8988T (cell line): ENCODE measurements at regions not wholly inside any gene's neighbourhood (a gene's known extent, or its start where the extent isn't known, plus 50 kb on each side); places are given as distances from the start of the nearest gene placed in this dataset.
"Not testable (repeated sequence)": the region's sequence is repeated elsewhere in the genome, so short reads cannot be mapped to it uniquely, and the experiment has no call there.

Source experiments
- DNase-seq: peaks from one replicate; pipeline ENCODE4 v3.0.0; 2011

DNA sequence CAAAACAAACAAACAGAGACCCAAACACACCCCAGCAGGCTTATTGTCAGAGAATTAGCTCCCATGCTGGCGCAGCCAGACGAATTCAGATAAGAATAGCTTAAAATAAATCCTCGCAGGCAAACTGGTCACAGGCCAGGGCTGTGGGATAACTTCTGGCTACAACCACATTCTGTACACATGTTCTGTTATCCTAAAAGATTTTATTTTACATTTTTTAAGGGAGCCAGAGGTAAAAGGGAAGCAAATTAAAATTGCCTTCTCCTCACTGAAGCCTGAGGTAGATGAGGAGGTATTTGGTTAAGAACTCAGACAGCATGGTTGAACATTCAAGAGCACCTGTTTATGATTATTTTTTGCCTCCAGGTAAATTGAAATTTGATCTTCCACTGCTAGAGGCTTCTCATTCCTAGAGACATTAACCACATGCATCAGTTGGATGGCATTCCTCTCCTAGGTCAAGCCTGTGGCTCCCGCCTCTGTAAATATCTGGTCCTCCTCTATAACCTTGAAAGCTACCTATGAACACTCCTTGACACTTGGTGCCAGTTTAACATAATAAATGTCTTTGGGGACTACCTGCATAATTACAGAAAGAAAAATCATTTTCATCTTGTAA is 190.3 kb downstream of the SATB1 start:
- no peak for DNase-seq

DNA sequence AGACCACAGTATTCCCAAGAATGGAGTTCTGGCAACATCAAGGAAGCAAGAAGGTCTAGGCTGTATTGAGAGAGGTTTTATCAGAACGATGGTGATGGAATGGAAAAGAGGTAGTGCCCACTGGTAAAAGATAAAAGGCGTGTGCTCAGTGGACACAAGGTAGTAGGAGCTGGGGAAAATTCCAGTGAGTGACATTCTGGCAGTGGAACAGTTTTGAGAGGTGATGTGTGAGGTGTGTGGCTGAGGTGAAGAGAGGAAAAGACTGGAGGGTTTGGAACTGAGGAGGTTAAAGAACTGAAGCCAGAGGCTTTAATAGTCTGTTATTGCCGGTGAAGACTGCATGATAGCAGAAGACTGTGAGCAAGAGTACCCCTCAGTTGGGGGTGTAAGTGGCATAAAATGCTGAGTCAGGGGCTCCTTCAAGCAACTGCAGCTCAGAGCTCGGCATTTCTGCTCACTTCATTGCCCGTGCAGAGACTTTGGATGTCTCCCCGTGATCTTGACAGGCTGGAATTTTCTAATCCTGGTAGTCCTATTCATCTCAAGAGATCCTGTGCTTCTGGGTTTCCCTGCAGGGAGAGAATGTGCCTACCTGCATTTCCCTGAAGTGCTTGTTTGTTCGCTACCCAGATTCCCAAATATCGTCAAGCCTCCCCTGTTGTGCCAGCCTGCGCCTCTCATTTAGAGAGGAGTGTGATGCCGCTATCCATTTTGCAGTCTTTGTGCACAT is 191.0 kb downstream of the SATB1 start:
- DNase-seq = no peak

DNA sequence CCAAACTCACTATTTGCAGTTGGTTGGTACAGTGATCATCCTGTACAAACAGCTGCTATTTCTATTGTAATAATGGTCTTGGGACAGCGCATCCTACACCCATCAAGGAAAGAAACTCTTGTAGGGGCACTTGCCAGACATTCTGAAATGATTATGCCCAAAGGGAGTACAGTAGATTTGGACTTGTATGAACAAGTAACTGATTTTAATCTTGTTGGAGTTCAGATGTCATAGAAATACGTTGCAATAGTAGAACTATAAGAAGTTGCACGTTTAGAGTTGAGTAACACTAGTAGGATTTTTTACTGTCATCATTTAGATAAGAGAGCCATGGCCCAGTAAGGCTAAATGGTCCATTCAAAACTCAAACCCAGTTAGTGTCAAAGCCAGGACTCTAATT is 192.8 kb downstream of the SATB1 start:
- no peak for DNase-seq

DNA sequence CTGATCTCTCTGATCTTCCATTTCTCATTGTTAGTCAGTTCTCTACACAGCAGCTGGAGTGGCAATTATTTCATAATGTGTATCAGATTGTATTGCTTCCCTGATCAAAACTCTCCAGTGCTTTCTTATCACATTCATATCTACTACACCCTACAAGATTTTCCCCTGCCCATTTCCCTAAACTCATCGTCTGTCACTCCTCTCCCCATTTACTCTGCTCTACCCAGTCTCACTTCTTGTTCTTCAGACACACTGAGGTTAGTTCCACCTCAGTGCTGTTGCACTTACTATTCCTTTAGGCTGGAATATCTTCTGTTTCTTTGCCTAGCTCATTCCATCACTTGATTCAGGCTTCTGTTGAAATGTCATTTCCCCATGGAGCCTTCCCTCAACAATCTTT is 197.1 kb downstream of the SATB1 start:
- no peak for DNase-seq

DNA sequence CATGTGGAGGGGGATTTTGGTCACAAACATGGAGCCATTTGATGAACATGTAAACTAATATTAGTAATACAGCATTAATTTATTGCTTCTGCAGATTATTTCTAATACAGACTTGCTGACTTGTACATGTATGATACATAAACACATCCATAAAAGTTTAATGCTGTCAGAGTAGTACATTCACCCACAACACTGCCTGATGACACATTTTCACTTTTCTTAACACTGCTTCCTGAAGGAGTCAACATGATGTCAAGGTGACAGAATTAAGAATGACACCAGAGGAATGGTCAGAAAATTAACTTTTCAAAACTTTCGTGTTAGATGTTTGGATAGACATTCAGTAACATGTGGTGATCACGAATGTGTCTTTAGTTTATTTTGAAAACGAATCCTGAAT is 199.4 kb downstream of the SATB1 start:
- no peak for DNase-seq

DNA sequence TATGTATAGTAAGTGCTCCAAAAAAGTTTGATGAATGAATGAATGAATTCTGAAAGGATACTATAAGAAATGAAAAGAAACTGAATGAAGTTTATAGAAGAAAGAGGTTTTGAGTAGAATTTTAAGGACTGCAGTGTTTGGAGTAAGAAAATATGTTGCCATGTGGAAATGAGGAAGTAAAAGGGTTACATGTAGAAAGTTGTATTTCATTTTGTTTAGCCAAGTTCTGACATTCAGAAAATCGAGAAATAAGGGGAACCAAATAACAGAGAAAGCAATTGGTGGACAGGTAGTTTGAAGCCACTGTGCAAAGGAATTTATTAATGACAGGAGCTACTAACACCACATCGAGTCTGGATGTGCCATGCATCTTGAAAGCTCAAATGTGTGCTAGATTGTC is 200.7 kb downstream of the SATB1 start:
- DNase-seq = no peak

DNA sequence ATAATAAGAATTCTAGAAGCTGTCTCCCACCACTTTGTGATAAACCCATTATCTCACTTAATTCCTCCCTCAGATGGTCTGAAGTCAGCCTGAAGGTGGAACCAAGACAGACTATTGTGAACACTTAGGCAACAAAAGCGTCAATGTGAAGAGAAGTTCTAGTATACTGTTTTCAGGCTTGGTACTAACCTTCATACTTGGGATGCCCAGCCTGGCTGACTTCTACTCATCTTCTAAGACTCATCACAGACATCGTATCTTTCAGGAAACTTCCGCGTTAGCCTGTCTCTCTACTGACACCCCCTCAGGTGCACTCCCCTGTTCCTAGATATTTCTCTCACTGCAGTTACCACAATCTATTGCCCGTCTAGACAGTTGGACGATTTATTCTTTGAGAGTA is 201.2 kb downstream of the SATB1 start:
- no peak for DNase-seq

DNA sequence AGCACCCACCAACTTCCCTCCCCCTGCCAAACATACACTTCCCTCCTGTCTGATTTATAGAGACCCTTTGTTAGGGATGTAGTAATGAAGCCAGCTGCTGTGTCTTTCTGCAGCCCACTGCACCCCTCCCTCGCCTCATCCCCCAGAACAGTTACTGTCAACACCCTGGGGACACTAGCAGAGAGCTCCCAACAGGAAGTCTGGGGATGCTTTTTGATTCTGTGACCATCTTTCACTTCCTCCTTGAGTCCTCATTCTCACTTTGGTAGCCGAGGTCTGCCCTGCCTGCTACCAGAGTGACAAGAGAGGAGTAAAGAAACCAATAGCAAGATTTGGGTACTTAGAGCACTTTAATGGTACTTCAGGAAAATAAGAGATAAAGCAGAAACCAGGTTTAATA is 201.6 kb downstream of the SATB1 start:
- no peak for DNase-seq

DNA sequence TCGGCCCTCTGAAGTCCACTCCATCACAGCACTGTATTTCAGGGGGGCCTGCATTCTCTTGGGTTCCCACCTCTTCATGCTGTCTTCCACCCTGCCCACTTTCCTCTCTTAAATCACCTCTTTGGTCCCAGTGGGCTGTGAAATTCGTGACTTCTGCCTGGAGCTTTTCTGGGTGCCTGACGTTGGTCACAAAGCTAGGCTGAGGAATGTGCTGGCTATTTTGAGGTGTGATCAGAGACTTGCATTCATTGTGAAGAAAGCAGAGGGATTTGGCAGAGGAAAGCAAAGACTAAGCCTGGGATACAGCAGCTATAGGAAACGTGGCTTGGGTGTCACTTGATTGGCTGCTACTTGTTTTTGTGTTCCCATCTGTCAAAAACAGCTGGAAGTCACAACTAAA is 202.5 kb downstream of the SATB1 start:
- DNase-seq = no peak

DNA sequence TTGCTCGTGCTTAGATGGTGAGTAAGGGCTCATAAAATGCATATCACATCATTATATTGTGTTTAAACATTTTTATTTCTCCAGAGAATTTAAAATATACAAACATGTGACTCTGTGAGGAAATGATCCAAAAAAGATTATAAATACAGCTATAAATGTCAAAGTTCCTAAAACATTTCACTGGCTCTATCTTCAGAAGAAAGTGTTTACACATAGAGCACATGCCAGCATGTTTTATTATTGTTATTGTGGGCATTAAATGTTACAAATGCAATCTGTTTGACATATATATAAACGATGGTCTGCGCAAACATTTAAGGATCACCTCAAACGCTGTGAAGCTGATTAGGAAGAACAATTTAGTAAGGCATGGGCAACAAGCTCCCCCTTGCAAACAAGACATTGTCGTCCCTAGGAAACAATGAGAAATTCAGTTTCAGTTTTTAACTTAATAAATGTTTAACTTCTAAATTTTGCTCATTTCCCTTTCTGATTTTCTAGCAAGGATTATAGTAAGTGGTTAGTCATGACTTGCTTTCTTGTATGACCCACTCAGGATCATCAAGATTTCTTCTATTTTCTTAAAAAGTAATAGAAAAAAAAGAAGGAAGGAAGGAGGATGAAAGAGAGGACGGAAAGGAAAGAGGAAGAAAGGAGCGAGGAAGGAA is 207.5 kb downstream of the SATB1 start:
- DNase-seq = no peak

DNA sequence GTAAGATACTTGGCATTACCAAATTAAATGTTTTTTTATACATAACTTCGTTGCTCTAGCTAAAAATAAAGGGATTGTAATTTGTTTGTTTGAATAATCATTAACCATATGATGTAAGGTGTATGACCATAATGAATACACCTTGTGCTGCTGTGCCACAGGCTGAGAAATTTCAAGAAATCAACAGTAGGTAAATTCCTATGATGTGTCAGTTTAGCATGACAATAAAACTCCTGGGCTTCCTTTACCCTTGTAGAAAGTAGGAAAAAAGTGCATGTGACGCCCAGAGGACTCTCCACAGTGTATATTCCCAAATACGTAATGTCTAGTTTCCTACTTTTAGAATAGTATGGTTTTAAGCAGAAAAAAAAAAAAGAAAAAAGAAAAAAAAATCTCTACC is 208.1 kb downstream of the SATB1 start:
- no peak for DNase-seq

DNA sequence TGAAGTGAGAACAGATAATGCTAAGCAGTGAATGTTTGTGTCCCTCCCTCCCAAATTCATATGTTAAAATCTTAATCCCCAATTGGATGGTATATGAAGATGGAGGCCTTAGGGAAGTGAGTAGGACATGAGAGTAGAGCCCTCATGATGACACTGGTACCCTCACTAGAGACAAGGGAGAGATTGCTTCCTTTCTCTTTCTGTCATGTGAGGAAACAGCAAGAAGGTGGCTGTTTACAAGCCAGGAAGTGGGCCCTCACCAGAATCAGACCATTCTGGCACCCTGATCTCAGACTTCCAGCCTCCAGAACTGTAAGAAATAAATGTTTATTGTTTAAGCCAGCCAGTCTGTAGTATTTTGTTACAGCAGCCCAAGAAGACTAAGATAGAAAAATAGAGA is 209.5 kb downstream of the SATB1 start:
- DNase-seq = no peak

DNA sequence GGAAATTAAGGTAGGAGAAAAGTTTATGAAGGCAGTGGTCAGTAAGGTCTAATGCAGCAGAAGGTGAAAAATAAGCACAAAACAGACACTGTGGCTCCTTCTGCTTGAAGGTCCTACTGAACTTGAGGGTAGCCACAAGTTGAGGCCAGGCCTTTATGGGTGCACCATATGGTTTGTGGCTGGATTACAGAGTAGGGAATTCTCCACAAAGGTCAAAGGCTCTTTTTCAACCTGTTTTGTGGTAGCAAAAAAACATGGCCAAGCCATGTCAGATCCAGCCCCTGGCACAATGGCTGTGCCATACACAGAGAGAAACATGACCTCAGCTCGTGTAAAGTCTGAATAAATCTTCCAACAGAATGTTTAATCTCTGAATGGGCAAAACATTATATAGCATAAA is 214.0 kb downstream of the SATB1 start:
- DNase-seq = no peak

DNA sequence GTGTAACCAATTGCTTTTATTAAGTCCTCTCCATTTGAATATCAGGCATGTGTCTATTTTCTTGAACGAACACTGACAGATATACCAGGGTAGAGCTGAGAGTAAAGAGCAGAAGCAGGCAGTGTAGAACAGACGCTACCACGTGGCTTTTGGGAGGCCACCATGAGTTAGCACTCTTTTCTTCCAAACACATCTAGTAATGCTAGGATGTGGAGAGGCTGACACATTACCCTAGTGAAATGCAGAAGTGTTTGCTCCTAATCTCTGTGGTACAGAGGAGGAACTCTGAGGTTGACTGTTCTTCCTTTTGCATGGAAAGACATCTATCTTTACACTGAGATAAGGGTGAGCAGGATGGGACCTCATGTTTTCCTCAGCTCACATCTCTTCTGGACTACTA is 216.3 kb downstream of the SATB1 start:
- DNase-seq = no peak

DNA sequence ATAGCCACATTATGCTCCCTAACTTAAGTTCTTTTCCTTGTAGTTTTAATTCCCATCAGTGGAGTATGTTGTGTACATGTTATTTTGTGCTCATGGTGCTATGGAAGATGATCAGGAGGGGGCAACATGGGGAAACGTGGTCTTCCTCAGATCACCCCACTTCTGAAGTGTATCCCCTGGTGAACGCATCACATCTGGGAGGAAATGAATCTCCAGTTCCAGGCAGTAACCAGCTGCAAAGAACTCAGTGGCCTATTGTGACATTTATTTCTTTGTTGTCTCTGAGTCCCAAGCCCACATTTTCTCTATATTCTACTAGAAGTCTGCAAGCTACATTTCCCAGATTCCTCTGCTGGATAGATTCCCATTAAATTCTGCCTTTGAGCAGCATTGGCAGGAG is 217.0 kb downstream of the SATB1 start:
- no peak for DNase-seq

DNA sequence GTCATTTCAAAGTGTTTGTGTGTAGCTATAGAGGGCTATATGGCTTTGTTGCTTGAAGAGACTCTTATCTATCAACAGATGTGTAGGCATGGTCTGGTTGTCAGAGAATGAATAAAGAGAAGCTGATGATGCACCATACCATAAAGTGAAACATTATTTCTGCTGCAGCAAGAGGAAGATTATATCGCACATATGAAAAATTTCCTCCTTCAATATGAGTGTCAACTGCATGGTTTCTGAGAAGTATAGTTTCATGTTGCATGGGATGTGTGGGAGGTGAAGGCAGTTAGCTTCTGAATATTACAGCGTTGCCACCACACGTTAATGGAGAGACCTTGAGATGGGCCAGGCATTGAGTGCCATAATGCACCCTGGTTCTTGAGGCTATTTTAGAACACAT is 217.9 kb downstream of the SATB1 start:
- no peak for DNase-seq

DNA sequence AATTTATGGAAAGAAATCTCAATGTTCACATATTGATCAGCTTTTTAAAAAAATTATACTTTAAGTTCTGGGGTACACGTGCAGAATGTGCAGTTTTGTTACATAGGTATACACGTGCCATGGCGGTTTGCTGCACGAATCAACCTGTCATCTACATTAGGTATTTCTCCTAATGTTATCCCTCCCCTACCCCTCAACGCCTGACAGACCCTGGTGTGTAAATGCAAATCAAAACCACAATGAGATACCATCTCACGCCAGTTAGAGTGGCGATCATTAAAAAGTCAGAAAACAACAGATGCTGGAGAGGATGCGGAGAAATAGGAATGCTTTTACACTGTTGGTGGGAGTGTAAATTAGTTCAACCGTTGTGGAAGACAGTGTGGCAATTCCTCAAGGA is 219.4 kb downstream of the SATB1 start:
- DNase-seq = not testable (repeated sequence)

DNA sequence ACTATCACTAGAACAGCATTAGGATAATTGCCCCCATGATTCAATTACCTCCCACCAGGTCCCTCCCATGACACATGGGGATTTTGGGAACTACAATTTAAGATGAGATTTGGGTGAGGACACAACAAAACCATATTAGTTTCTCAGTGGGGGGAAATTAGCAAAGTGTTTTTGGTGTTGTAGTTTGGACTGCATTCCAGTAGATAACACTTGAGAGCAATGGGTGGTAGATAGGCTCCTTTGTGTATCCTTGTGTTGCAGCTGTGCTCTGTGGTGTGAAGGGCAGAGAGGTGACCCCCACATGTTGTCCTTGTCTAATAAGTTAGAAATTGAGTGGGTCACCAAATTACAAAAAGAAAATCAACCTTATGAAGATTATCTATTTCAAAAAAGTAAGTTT is 223.8 kb downstream of the SATB1 start:
- DNase-seq = no peak

DNA sequence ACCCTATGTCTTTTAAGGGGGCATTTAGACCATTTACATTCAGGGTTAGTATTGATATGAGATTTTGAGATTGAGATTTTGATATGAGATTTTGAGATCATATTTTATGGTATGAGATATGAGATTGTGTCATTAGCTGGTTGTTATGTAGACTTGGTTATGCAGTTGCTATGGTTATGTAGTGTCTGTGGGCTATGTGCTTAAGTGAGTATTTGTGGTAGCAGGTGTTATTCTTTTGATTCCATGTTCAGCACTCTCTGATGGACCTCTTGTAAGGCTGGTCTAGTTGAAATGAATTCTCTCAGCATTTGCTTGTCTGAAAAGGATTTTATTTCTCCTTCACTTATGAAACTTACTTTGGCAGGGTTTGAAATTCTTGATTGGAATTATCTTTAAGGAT is 225.4 kb downstream of the SATB1 start:
- DNase-seq = no peak

DNA sequence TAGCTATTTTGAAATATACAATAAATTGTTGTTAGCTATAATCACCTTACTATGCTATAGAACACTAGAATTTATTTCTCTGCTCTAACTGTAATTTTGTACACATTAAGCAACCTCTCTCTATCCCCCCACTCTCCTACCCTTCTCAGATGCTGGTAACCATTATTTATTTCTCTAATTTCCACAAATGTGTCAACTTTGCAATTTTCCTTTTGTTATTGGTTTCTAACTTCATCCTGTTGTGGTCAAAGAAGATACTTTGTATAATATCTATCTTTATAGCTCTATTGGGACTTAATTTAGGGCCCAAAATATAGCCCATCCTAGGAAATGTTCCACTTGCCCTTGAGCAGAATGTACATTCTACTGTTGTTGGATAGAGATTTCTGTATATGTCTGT is 229.3 kb downstream of the SATB1 start:
- no peak for DNase-seq

DNA sequence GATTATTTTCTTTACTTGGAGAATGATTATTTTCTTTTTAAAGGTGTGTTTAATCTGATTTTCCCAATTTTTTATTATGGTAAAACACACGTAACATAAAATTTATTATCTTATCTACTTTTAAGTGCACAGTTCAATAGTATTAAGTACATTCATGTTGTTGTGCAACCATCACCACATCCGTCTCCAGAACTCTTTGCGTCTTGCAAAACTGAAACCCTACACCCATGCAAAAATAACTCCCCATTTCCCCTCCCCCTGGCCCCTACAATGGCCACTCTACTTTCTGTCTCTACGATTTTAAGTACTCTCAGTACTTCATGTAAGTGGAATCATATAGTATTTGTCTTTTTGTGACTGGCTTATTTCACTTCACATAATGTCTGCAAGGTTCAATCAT is 230.7 kb downstream of the SATB1 start:
- DNase-seq = no peak

DNA sequence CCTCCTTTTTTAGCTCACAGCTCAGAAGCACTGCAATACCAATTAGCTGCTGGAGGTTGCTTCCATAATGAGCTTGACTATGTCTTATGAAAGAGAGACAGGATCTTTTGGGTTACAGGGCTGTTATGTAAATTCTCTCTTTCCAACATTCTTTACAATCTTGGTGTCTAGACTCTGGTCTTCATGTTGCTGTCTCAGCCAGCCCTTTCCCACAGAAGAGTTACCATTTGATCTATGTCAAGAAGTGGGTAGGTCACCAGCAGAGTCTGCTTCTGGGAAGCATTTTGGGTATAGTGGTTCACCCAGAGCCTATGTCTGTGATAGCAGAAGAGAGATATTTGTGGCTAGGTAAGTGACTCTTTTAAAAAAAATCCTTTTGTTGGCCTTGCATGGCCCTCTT is 234.5 kb downstream of the SATB1 start:
- no peak for DNase-seq

DNA sequence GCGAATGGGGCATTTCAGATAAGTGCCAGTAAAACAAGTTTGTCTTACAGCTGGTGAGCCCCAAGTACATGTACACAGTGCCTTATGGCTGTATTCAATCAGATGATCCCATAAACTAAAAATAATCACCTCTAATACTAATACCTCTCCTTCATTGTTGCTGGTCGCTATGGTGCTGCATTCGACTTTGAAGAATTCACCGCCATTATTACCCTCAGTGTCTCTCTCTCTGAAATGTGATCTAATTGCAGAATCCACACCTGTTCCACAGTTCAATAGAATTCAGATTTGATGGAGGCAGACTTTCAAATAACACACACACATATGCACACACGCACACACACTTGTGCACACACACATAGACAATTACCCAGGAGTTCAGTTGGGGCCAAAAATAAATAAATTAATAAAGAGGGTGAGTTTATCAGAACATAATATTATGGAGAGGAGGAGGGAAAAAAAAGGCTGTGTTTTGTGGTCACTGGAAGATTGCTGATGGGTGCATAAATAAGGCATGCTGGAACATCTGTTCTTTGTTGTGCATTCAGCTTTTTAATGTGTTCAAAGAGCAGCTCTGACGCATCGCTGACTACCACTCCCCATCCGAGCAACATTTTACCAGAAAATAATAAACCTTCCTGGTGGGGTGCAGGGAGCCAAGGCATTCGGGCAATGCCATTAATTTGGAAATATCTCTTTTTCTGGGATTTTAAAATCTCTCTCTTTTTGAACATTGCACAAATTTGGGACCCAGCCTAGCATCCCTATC is 235.7 kb downstream of the SATB1 start:
- DNase-seq = no peak

DNA sequence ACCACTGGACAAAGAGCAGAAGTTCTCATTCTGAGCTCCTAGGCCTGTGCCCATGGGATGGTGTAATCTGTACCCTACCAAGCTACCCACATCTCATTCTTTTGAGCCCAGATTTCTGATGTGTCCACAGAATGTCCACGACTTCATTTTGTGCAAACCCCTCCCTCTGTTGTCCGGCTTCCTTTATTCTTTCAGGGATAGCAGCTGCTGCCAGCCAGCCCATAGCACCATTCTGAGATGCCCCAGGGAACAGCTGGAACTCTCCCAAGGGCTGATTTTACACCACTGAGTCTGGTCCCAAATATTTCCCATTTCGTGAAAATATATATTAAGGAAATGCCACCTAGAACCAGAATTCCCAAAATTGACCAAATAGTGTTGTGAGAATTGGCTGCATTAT is 236.6 kb downstream of the SATB1 start:
- DNase-seq = no peak
